Smooth muscle cell (in vitro differentiated cells): ENCODE measurements at regions not wholly inside any gene's neighbourhood (a gene's known extent, or its start where the extent isn't known, plus 50 kb on each side); places are given as distances from the start of the nearest gene placed in this dataset.

ENCODE experiments used
- DNase-seq: peaks from one replicate; lab custom pipeline; 2025; ENCODE audit not compliant: unreplicated experiment; lab: John Stamatoyannopoulos, UW
- H2AFZ ChIP-seq: fragments of 200-600 bp; sonication (generic); 2 replicates; pipeline ENCODE4 v1.6.0; 2016; ENCODE audit warnings: antibody characterized with exemption, low read depth, mild to moderate bottlenecking
- H3F3A ChIP-seq: fragments of 200-600 bp; sonication (generic); 2 replicates; pipeline ENCODE4 v1.6.0; 2017; ENCODE audit warnings: antibody characterized with exemption, low read depth
- H3K27ac ChIP-seq: fragments of 200-600 bp; sonication (generic); 2 replicates; pipeline ENCODE4 v1.5.1; 2016; ENCODE audit warnings: low read depth, mild to moderate bottlenecking
- H3K27me3 ChIP-seq: fragments of 200-600 bp; sonication (generic); 2 replicates; pipeline ENCODE4 v1.6.1; 2016; ENCODE audit warnings: low read depth, mild to moderate bottlenecking
- H3K36me3 ChIP-seq: fragments of 200-600 bp; sonication (generic); 2 replicates; pipeline ENCODE4 v1.5.1; 2016; ENCODE audit warnings: low read depth
- H3K4me1 ChIP-seq: fragments of 200-600 bp; sonication (generic); 2 replicates; pipeline ENCODE4 v1.5.1; 2016; ENCODE audit warnings: low read depth
- H3K4me2 ChIP-seq: fragments of 200-600 bp; sonication (generic); 2 replicates; pipeline ENCODE4 v1.6.0; 2016; ENCODE audit warnings: mild to moderate bottlenecking
- H3K4me3 ChIP-seq: fragments of 200-600 bp; sonication (generic); 2 replicates; pipeline ENCODE4 v1.5.1; 2016; ENCODE audit warnings: mild to moderate bottlenecking
- H3K79me2 ChIP-seq: fragments of 200-600 bp; sonication (generic); 2 replicates; pipeline ENCODE4 v1.6.0; 2016; ENCODE audit warnings: low read depth, mild to moderate bottlenecking
- H3K9ac ChIP-seq: fragments of 200-600 bp; sonication (generic); 2 replicates; pipeline ENCODE4 v1.6.0; 2016; ENCODE audit warnings: low read depth
- H3K9me3 ChIP-seq: fragments of 200-600 bp; sonication (generic); replicated peaks from 2 replicates; pipeline ENCODE4 v1.5.1; 2016; ENCODE audit warnings: low read depth
- H4K20me1 ChIP-seq: fragments of 200-600 bp; sonication (generic); 2 replicates; pipeline ENCODE4 v1.6.0; 2016; ENCODE audit warnings: low read depth
- CTCF ChIP-seq: fragments of 200-600 bp; sonication (generic); IDR thresholded peaks from 2 replicates; pipeline ENCODE4 v1.5.1; 2017; ENCODE audit warnings: borderline replicate concordance, mild to moderate bottlenecking, antibody characterized with exemption; ENCODE audit not compliant: insufficient read depth, poor library complexity, severe bottlenecking
- WGBS: methylation state at CpG from one replicate; pipeline ENCODE4 v1.1.7; 2016; ENCODE audit warnings: low lambda C conversion rate; 5-methylcytosine and 5-hydroxymethylcytosine counted together

GRCh38 chr9:103707181-103707580 is 386.9 kb upstream of the SMC2 start:
- no peaks in the 10 kb centered on the region for H3F3A ChIP-seq
- H3K4me3 ChIP-seq, result no peak overlapping the region
- no peak overlapping the region for H3K4me2 ChIP-seq
- no peak overlapping the region for H2AFZ ChIP-seq
- H3K79me2 ChIP-seq, result no peaks in the 10 kb centered on the region
- H3K4me1 ChIP-seq, result no peaks in the 10 kb centered on the region
- DNase-seq, result no peak
- H4K20me1 ChIP-seq, result no peaks in the 10 kb centered on the region
- no peaks in the 10 kb centered on the region for H3K9me3 ChIP-seq
- WGBS, result 62% methylated on average over 2 of the region's 2 CpGs
- no peak for TF ChIP-seq CTCF
- no peak overlapping the region for H3K9ac ChIP-seq
- no peak overlapping the region for H3K27ac ChIP-seq
- H3K27me3 ChIP-seq, result no peaks in the 10 kb centered on the region
- H3K36me3 ChIP-seq, result no peaks in the 10 kb centered on the region

GRCh38 chr9:103709366-103709765 is 384.7 kb upstream of the SMC2 start:
- no peak overlapping the region for H3K27ac ChIP-seq
- DNase-seq, result no peak
- no peak for TF ChIP-seq CTCF
- H3K9ac ChIP-seq, result no peak overlapping the region
- no peaks in the 10 kb centered on the region for H3K79me2 ChIP-seq
- H3K4me2 ChIP-seq, result no peak overlapping the region
- H2AFZ ChIP-seq, result no peak overlapping the region
- no peaks in the 10 kb centered on the region for H3K9me3 ChIP-seq
- no peaks in the 10 kb centered on the region for H3K27me3 ChIP-seq
- H3K4me3 ChIP-seq, result no peak overlapping the region
- no peaks in the 10 kb centered on the region for H4K20me1 ChIP-seq
- no peaks in the 10 kb centered on the region for H3K4me1 ChIP-seq
- H3K36me3 ChIP-seq, result no peaks in the 10 kb centered on the region
- no peaks in the 10 kb centered on the region for H3F3A ChIP-seq

- no peaks in the 10 kb centered on the region for H3K9me3 ChIP-seq
- no peak overlapping the region for H3K4me2 ChIP-seq
- no peaks in the 10 kb centered on the region for H3F3A ChIP-seq
- no peaks in the 10 kb centered on the region for H3K27me3 ChIP-seq
- TF ChIP-seq CTCF, result no peak
- H3K36me3 ChIP-seq, result no peaks in the 10 kb centered on the region
- H4K20me1 ChIP-seq, result no peaks in the 10 kb centered on the region
- no peak overlapping the region for H3K27ac ChIP-seq
- H3K4me3 ChIP-seq, result no peak overlapping the region
- DNase-seq, result no peak
- no peak overlapping the region for H3K9ac ChIP-seq
- 65% methylated on average over 3 of the region's 3 CpGs for WGBS
- no peaks in the 10 kb centered on the region for H3K79me2 ChIP-seq
- H2AFZ ChIP-seq, result no peak overlapping the region
- no peaks in the 10 kb centered on the region for H3K4me1 ChIP-seq
These were observed 380.5 kb upstream of the SMC2 start for GRCh38 chr9:103713631-103714030.

GRCh38 chr9:103714992-103715391 is 379.1 kb upstream of the SMC2 start:
- no peak for DNase-seq
- Histone ChIP-seq H3K4me1 (no peaks in the 10 kb centered on the region), H3K4me2 (no peak overlapping the region), H3K9me3 (no peaks in the 10 kb centered on the region), H3K36me3 (no peaks in the 10 kb centered on the region), H3K79me2 (no peaks in the 10 kb centered on the region), H4K20me1 (no peaks in the 10 kb centered on the region), H3K9ac (no peak overlapping the region), H3F3A (no peaks in the 10 kb centered on the region), H3K4me3 (no peak overlapping the region), H3K27me3 (no peaks in the 10 kb centered on the region), H3K27ac (no peak overlapping the region), H2AFZ (no peak overlapping the region)
- TF ChIP-seq CTCF, result no peak
- WGBS, result 64% methylated on average over 1 of the region's 1 CpG
